ENCODE measurements at regions not wholly inside any gene's neighbourhood (a gene's known extent, or its start where the extent isn't known, plus 50 kb on each side); places are given as distances from the start of the nearest gene placed in this dataset.

- no peak for TF ChIP-seq EZH2 (IDR thresholded peaks at IDR 0.05)
- no peak for TF ChIP-seq POLR2AphosphoS5 (IDR thresholded peaks at IDR 0.05; ENCODE audit: borderline replicate concordance, low read depth, low read length)
Measured at GRCh38 chr20:41697861-41698559, 79.8 kb upstream of the CHD6 start.

Data from SK-N-MC (cell line).